Transverse colon (tissue), 4 donors: ENCODE measurements at regions not wholly inside any gene's neighbourhood (a gene's known extent, or its start where the extent isn't known, plus 50 kb on each side); places are given as distances from the start of the nearest gene placed in this dataset.

Experiments
- EP300 ChIP-seq: sonication (generic); formaldehyde crosslinking; IDR thresholded peaks from one replicate; pipeline ENCODE4 v1.6.1; 2017; ENCODE audit warnings: antibody characterized with exemption, low read depth
- POLR2A ChIP-seq: fragments of 450-650 bp; IDR thresholded peaks from one replicate; pipeline ENCODE4 v1.6.1; 2016; ENCODE audit warnings: antibody characterized with exemption, mild to moderate bottlenecking, moderate library complexity
- POLR2AphosphoS5 ChIP-seq, 3 donors: sonication (generic); formaldehyde crosslinking; IDR thresholded peaks; one replicate each; pipeline ENCODE4 v1.6.1; 2016; ENCODE audit warnings: antibody characterized with exemption in 3 of 3
- TF ChIP-seq, protein P1 (sequence below), 5 experiments: fragments of 200-600 bp in 3 of 5; fragments of 450-650 bp in 2 of 5; sonication (generic) in 3 of 5; IDR thresholded peaks; 1 replicate in 2 of 5; 2 replicates in 3 of 5; pipeline ENCODE4 v1.5.1; 2016 to 2017; ENCODE audit warnings: antibody characterized with exemption in 5 of 5, inconsistent platforms in 3 of 5, mild to moderate bottlenecking in 2 of 5, moderate library complexity in 1 of 5

- no peak for TF ChIP-seq POLR2A
- TF ChIP-seq, protein P1, sequence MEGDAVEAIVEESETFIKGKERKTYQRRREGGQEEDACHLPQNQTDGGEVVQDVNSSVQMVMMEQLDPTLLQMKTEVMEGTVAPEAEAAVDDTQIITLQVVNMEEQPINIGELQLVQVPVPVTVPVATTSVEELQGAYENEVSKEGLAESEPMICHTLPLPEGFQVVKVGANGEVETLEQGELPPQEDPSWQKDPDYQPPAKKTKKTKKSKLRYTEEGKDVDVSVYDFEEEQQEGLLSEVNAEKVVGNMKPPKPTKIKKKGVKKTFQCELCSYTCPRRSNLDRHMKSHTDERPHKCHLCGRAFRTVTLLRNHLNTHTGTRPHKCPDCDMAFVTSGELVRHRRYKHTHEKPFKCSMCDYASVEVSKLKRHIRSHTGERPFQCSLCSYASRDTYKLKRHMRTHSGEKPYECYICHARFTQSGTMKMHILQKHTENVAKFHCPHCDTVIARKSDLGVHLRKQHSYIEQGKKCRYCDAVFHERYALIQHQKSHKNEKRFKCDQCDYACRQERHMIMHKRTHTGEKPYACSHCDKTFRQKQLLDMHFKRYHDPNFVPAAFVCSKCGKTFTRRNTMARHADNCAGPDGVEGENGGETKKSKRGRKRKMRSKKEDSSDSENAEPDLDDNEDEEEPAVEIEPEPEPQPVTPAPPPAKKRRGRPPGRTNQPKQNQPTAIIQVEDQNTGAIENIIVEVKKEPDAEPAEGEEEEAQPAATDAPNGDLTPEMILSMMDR (IDR thresholded peaks at IDR 0.05): no peak
- TF ChIP-seq POLR2AphosphoS5 (IDR thresholded peaks at IDR 0.05): no peak
- no peak for TF ChIP-seq EP300
These were observed 237.9 kb upstream of the CCDC196 start for GRCh38 chr14:66248256-66248655.
